ENCODE measurements at regions not wholly inside any gene's neighbourhood (a gene's known extent, or its start where the extent isn't known, plus 50 kb on each side); places are given as distances from the start of the nearest gene placed in this dataset.
A peak's percentile ranks its signal among the peaks of the same experiment; 100 is the strongest.
"Not testable (repeated sequence)": the region's sequence is repeated elsewhere in the genome, so short reads cannot be mapped to it uniquely, and the experiment has no call there.

DNA sequence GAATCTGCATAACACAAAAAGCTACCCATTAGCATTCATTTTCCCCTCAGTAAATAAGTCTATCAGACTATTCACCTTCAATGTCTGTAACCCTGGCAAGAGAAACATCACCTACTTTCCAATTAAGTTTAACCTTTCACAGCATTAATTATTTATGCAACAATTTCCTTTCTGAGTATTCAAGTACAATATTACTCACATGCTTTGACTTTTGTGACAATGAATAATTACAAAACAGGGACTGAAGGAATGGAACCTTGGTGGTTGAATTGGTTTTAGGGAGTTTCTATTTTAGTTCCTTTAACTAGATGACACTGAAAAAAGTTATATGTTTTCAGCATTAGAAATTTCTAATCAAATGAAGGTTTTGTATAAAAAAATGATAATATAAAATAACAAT lies 932.3 kb upstream of the EPHA5 start:
- no peak for DNase-seq (ENCODE audit: low read depth)

DNA sequence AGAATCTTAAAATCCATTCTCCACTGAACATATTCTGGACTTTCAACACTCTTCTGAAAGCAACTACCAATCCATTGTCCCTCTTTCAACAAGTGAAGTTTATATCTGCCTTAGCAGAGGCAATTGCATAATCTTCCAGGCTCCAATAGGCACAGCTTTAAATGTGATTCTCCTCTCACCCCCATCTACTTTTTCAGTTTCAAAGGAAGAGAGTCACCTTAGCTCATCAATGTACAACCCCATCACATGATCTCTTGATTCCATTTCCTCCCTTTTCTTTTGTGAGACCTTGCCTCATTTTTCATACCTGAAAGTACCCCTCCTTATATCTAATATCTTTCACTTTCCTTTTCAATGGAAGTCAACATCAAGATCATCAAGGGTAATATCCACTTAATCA lies 921.7 kb upstream of the EPHA5 start:
- no peak for DNase-seq (ENCODE audit: low read depth)

DNA sequence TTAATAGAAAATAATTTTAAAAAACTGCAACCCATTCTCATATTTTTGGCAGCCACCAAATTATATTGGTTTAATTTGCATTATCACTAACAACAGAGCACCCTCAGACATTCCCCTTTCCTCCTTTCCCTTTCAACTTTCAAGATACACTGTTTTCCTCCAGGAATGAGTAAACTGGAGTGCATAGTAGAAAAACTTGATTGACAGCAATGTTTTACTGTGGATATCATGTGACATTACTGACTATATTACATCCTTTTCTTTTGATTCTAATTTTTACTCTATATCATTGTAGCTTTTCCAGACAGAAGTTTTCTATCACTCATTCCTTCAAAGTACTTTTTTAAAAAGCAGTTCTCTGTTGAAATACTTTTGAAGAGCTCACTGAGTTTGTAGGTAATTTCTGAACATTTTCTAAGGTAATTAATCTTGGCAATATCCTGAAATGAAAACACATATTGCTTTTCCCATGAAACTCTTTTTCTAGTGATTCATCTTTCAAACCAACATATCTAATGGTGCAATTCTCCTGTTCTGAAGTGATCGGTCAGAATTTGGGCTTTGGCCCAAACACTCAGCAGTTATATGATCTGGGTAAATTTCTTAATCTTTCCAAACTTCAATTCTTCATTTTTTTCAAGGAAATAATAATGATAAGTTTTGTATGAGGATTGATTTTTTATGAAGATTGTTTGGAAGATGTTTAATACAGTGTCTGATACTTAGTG lies 920.4 kb upstream of the EPHA5 start:
- peak; percentile 60 for DNase-seq (ENCODE audit: low read depth)

DNA sequence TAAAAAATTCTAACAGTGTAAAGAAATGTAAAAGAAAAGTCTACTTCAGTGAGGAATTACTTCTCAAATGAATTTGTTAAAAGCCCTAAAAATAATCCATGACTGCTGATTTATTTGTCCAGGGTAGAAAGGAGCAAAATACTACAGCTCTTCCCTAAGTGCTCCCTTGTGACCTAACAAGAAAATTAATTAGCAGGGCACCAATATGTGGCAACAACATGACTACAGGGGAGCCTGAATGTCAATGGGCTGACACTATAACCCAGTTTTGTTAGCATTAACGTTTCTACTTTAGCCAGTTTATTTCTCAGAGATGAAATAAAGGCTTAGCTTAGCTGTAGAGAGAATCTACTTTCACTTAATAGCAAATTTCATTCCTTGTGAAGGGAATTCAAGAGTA lies 918.9 kb upstream of the EPHA5 start:
- DNase-seq (ENCODE audit: low read depth): no peak

DNA sequence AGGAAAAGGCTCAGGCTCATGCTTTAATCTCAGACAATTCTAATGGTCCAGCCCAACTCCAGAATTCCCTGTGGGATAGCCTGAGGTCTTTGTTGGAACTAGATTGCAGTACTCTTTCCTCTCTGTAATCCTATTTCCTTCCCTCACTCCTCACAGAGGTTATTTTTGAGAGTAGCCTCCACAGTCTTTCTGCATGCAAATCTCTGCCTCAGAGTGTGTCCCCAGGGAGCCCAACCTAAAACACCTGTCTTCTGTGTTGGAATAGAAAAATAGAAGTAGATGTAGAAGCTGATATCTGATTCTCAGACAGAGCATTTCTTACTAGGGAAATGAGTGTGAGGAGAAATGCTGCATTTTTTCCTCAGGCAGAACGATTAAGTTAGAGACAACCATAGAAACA lies 915.5 kb upstream of the EPHA5 start:
- DNase-seq (ENCODE audit: low read depth): no peak

DNA sequence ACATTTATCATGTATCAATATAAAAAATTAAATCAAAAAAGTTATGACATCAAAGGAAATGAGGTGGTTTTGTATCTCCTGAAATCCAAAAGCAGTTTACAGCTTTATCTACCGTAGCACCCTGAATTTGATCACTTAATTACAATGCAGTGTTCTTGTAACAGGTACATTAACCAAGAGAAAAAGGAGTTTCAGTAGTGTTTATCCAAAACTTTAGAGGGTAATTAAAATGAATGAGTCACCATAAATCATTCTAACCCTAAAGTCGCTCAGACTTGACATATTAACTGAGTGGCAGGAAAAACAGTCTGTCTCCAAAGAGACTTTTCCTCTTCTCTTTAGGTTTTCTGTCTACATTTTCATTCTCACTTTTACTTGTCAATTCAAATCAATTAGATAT lies 907.6 kb upstream of the EPHA5 start:
- DNase-seq (ENCODE audit: low read depth): no peak

DNA sequence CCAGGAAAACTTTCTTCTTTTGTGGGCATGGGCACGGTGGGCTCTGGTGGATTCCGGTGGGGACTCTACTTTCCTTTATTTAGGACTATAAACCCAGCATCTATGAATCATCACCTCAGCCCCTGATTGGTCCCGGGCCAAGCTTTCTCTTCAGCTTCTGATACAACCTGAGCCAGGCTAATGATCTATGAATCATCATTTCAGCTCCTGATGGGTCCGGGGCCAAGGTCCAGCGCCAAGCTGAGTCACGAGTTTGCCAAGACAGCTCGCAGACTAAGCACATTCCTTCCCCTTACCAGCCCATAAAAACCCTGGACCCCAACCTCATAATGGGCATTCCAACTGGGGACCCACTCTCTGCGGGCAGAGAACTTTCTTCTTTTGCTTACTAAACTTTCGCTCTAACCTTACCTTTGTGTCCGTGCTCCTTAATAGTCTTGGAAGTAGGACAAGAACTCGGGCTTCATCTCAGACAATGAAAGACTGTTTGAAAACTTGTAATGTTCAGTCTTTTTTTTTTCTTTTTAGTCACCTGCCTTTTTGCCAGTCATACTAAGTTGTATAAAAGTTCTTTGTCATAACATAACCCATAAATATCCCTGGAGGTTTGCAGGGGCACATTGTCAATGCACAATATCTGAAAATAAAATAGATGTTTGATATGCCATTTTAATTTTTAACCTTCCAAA lies 904.9 kb upstream of the EPHA5 start:
- peak; percentile 79 for DNase-seq (ENCODE audit: low read depth)

DNA sequence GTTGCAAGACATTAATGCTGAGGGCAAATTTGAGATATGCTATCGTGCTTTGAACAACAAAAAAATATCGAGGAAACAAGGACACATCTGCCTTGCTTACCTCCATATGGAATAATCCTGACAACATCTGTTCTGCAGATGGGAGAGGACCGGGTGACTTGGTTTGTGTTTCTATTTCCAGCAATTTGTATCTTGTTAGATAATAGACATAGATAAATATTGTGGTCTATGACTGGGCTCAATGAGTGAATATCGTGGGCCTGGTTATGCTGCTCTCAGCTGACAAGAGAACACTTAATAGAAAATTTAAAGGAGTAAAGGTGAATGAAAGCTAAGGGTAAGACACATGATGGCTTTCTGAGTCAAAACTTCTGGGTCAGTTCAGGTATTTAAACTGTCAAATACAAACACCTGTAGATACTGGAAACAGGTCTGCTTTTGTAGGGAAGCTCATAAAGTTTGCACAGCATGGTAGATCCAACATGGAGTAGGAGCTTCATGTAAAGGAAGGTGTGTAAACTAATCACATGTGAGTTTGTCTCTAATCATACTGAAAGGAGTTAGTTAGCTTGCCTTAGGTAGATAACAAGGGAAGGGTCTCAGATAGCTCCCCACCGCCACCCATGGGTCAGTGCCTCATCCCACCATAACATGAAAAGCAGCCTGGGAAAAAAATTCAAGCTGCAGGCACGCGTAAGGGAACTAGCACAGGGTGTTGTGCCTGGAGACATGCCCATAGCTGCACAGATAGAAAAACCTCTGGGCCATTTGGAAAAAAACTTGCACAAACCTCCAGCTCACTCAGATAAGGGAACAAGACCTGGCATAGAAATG lies 904.1 kb upstream of the EPHA5 start:
- peak; percentile 58 for DNase-seq (ENCODE audit: low read depth)

DNA sequence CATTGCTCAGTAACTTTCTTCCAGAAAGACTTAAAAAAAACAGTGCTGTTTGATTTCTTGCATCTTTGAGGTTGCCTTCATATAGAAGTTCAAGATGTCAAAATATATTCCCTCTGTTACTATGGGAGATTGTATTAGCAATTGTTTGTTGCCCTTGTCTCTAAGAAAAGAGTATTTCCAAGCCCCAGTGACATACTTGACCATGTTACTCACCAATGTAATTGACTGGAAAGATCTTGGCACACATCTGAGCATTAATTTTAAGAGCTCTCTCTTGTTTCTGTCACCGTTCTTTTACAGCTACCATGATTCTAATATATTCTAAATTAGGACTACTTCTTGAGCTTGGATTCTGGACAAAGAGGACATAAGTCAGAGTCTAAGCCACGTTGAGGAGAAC lies 902.7 kb upstream of the EPHA5 start:
- peak; percentile 82 for DNase-seq (ENCODE audit: low read depth)

DNA sequence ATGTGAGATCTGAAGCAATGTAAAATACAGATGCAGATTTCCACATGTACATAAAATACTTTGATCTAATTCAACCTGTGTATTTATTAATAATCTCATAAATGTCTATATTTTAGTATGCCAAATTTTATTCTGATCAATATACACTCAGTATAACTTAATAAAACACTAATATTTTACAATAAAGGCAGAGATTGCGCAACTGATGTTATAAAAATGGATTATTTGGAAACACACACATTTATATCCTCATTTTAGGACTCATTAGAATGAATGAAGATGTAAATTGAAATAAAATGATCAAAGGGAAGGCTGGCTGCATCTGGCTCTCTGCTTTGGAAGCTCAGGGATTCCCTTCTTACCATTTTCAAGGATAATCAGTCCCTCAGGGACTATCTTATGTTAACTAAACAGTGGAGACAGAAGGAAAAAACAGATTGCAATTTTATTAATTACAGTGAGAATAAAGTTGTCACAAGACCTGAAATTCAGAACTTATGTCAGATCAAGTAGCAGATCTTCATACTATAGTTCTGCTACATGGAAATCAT lies 900.9 kb upstream of the EPHA5 start:
- DNase-seq (ENCODE audit: low read depth): no peak

DNA sequence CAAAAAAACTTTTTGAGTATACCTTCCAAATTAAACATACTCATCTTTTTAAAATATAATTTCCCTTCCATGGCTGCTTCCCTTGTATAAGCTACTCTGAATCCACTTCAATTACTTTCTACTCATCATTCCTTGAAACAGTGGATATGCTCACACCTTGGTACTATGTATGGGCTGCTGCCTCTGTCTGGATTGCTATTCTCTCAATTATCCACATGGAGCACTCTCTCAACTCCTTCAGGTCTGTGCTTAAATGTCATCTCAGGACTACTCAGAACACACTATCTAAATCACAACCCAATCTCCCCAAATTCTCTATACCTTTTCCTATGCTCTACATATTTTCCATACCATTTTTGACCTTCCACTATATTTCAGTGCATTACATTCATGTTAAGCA lies 898.9 kb upstream of the EPHA5 start:
- DNase-seq (ENCODE audit: low read depth): no peak

DNA sequence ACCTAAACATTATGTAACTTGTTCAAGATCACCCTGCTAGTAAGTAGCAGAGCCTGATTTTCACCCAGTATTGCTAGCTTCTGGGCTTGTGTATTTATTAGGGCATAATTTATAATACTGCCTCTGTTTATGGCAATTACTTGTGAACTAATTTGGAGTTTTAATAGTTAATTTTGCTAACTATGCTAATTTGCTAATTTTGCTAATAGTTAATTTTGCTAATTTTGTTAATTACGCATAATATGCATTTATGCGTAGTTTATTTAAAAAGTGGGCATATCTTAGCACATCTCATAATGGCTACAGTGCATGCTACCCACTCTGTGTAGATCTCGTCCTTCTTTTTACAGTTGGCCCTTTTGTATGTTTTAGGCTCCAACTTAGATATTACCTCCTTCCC lies 898.1 kb upstream of the EPHA5 start:
- no peak for DNase-seq (ENCODE audit: low read depth)

DNA sequence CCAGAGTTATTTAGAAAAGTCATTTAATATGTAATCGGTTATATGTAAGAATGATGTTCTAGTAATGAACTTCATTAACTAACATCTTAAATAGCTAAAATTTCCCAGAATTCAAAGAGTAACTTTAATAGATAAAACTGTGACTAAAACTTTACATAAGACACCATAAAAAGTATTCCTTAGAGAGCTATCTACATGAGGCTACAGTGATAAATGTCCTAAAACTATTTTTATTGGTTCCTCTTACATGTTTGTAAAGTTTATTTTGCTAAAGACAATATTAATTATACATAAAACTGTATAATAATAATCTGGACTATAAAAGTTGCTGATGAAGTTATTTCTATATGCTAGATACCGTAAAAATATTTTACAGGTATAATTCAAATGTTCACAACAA lies 897.7 kb upstream of the EPHA5 start:
- no peak for DNase-seq (ENCODE audit: low read depth)

DNA sequence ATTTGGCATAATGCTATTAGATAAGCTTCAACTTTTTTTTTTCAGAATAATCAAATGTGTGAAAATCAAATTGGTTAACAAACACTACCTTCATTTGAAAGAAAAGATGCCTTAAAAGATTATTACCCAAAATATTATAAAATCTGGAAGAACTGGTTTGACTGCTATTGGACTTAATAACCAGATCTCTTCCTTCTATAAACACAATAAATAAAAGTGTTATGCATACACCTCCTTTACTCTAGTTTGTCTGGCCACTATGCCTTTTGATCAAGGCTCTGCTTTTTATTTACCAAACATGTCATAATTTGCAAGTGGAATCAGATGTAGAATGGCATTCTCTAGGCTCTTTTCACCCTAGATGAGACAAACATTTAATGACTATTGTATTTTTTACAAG lies 897.3 kb upstream of the EPHA5 start:
- DNase-seq (ENCODE audit: low read depth): no peak

DNA sequence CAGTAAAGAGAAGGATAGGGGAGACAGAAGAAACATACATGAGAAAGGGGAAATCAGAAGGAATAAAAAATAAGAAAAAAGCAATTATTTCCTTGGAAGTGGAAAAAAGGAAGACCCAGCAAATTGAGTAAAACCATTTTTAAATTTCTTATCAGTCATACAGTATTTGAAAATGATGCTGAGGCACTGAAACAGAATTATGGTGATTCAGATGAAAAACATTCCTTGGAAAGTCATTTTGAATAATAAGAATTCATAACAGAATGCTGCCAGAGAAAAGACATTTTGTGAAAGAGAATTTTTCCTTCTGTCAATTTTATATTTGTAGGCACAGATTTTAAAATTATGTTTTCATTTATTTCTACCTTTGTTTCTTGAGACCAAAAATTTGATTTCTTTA lies 895.5 kb upstream of the EPHA5 start:
- DNase-seq (ENCODE audit: low read depth): peak; percentile 30

DNA sequence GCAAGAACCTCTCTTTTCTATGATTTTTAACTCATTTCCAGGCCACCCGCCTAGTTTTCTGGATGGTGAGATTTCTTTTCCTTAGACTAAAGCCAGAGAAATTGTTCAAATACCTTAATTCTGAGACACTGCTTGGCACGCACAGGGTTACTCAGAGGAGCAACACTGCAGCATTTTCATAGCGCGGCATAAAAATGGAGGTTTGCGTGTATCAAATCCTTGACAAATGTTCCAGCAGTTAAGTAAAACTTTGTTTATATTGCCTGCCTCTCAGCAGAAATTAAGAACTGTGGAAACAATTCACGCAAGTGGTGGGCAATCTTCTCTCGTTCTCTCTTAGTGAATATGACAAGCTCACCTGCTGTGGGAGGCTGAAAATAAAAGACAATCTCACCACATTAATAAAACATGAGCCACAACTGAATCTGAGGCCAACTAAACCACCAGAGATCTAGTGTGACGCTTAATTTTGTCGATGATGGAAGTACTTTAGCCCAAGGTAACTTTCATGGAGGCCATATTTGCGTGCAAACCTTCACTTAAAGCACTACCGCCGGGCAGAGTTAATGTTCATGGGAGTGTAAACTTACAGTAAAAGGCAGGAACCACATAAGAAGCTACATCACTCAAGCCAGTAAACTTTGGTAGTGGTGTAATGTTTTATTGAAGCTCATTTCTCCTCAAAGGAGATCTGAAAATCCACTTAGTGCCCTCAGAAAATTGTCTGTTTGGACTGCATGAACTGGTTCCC lies 894.8 kb upstream of the EPHA5 start:
- DNase-seq (ENCODE audit: low read depth): peak; percentile 82

DNA sequence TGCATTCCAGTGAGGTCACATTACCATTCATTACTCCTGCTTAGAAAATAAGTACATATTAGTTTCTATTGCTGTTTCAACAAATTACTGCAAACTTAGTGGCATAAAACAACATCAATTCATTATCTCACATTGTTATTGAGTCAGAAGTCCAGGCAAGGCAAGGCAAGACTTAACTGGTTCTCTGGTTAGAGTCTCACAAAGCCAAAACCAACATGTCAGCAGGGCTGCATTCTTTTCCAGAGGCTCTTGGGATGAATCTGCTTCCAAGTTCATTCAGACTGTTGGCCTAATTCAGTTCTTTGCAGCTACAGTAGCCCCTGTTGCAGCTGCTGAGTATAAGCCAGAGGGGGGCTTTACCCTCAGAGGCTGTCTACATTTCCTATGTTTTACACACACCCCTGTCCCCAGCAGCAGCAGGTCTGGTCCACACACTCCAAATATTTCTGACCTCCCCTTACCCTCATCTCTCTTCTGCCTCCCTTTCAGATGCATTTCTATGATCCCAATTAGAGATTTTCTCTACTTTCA lies 892.1 kb upstream of the EPHA5 start:
- peak; percentile 30 for DNase-seq (ENCODE audit: low read depth)

DNA sequence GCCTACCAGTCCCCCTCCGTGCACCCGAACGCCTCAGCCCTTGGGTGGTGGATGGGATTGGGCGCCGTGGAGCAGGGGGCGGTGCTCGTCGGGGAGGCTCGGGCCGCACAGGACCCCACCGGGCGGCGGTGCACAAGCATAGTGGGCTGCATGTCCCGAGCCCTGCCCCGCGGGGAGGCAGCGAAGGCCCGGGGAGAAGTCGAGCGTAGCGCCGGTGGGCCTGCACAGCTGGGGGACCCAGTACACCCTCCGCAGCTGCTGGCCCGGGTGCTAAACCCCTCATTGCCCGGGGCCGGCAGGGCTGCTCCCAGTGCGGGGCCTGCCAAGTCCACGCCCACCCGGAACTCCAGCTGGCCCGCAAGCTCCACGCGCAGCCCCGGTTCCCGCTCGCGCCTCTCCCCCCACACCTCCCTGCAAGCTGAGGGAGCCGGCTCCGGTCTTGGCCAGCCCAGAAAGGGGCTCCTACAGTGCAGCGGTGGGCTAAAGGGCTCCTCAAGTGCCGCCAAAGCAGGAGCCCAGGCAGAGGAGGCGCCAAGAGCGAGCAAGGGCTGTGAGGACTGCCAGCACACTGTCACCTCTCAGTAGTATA lies 891.3 kb upstream of the EPHA5 start:
- not testable (repeated sequence) for DNase-seq (ENCODE audit: low read depth)

DNA sequence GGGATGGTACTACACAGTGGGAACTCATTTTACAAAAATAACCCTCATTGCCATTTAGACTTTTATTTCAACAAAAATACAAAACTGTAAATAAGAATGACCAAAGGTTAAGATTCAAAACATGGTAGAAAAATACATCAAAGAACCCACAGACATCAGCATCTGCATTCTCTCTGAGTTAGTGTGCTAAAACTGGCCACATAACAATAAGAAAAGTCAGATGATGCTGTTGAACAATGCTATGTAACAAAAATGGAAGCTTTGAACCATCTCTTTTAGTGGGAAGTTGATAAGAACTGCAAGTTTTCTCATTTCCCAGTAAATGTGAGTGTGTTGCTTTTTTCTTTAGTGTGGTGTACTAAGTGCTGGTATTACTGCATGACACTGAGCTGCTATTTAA lies 888.4 kb upstream of the EPHA5 start:
- DNase-seq (ENCODE audit: low read depth): no peak

DNA sequence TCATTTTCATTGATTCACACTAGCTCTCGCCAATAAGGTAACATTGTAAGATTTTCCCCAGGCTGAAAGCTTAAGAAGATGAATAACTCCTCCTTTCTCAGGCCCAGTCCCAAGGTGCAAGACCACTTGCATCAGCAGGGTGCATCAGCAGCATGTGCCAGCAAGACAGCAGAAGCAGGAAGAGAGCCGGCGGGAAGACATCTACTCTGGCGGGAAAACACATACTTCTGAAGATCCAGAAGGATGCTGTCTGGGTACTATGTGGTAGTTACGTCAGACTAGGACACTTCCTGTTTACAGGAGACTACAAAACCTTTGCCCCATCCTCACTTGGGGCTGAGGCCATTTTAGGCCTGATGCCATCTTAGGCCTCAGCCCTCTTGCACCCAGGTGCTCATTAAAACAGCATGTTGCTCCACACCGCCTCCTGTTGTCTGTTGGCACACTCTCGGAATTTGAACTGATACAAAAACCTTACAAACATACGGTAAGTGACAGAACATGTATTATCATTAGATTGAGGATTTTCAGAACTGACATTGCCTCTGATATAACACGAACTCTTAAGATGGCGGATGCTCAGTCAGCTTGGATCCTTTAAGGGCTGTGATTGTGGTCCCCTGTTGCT lies 886.5 kb upstream of the EPHA5 start:
- DNase-seq (ENCODE audit: low read depth): no peak

DNA sequence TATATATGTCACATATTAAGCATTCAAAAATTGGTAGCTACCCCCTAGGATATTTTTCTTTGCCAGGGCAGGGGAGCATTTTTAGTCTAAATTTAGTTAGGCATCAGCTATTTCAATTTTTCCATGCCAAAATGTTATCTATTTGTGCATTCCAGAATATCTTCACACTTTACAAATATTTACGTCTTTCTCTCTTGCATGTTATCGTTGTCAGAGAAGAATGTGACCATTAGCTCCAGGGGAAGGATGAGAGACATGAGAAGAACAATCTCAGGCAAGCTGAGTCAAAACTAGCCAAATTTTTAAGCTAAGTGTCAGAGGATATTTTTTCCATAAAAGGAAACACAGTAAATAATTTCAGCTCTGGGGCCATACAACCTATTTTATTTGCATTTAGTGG lies 885.0 kb upstream of the EPHA5 start:
- peak; percentile 74 for DNase-seq (ENCODE audit: low read depth)

All from iris pigment epithelial cell (primary cell).